HCT116 (cell line): ENCODE measurements at regions not wholly inside any gene's neighbourhood (a gene's known extent, or its start where the extent isn't known, plus 50 kb on each side); places are given as distances from the start of the nearest gene placed in this dataset.

ENCODE experiments used
- ATAC-seq: fragments of 200-7000 bp; cut with Tn5 transposase; 2 replicates; pipeline ENCODE4 v1.9.1; 2020; ENCODE audit warnings: mild to moderate bottlenecking, moderate library complexity
- BruUV-seq: library from RNA; stranded (reverse); fragments of 400-500 nt; replicated peaks from 2 replicates; lab custom pipeline; 2021; lab: Mats Ljungman, UMichigan
- CTCF ChIA-PET: fragments of 300-600 bp; sonication (Branson Sonifier 250); formaldehyde crosslinking; loops from one replicate; lab custom pipeline; 2021; ENCODE audit warnings: antibody characterized with exemption; lab: Charles Lee
- POLR2A ChIA-PET: fragments of 300-600, 350-600 bp; sonication (Branson Sonifier 250); formaldehyde crosslinking; loops from one replicate; lab custom pipeline; 2021; ENCODE audit warnings: antibody characterized with exemption; lab: Charles Lee
- RAD21 ChIA-PET, 2 experiments: fragments of 300-600 bp; sonication (Branson Sonifier 250); formaldehyde crosslinking; loops; one replicate each; lab custom pipeline; 2023; ENCODE audit warnings: low total read pairs in 2 of 2; ENCODE audit not compliant: uncharacterized antibody in 2 of 2, unreplicated experiment in 2 of 2, low non-redundant PET in 1 of 2; lab: Charles Lee
- DNase-seq: peaks from one replicate; pipeline ENCODE4 v3.0.0-alpha.2; 2010; ENCODE audit warnings: low read depth, low spot score
- H2AFZ ChIP-seq: fragments of 200-600 bp; shearing (Covaris generic), sonication (generic); 2 replicates; pipeline ENCODE4 v1.6.1; 2017; ENCODE audit warnings: low read depth, mixed run types, mixed read lengths, antibody characterized with exemption, low read length; ENCODE audit not compliant: poor library complexity, severe bottlenecking
- H3K27ac ChIP-seq: 2 replicates; pipeline ENCODE4 v1.5.1; 2012; ENCODE audit warnings: low read depth, low read length
- H3K27me3 ChIP-seq: fragments of 200-600 bp; sonication (generic); 2 replicates; pipeline ENCODE4 v1.6.1; 2016; ENCODE audit warnings: mixed run types, low read length, mixed read lengths; ENCODE audit not compliant: insufficient read depth
- H3K36me3 ChIP-seq, 2 experiments: fragments of 200-500 bp in 1 of 2; fragments of 200-600 bp in 1 of 2; sonication (Bioruptor generic) in 1 of 2; sonication (generic) in 1 of 2; 2 replicates each; pipeline versions ENCODE4 v1.5.1 to v1.6.1; 2014 to 2016; ENCODE audit warnings: low read length in 2 of 2, inconsistent platforms in 1 of 2, mixed read lengths in 1 of 2, mixed run types in 1 of 2; ENCODE audit not compliant: insufficient read depth in 2 of 2, control insufficient read depth in 1 of 2
- H3K4me1 ChIP-seq, 2 experiments: fragments of 200-600 bp in 1 of 2; sonication (generic) in 1 of 2; 2 replicates each; pipeline versions ENCODE4 v1.5.1 to v1.6.1; 2012 to 2017; ENCODE audit warnings: low read length in 2 of 2, inconsistent platforms in 1 of 2, mild to moderate bottlenecking in 1 of 2, mixed read lengths in 1 of 2, mixed run types in 1 of 2, moderate library complexity in 1 of 2; ENCODE audit not compliant: insufficient read depth in 2 of 2, control insufficient read depth in 1 of 2
- H3K4me2 ChIP-seq: fragments of 200-600 bp; sonication (generic); 2 replicates; pipeline ENCODE4 v1.6.1; 2017; ENCODE audit warnings: mixed run types, low read length, mixed read lengths
- H3K4me3 ChIP-seq, 2 experiments: fragments of 200-600 bp in 1 of 2; sonication (generic) in 1 of 2; replicated peaks in 1 of 2; 2 replicates each; pipeline ENCODE4 v1.5.1; 2011 to 2016; ENCODE audit warnings: low read length in 2 of 2, control low read depth in 1 of 2, low read depth in 1 of 2, mild to moderate bottlenecking in 1 of 2, mixed read lengths in 1 of 2, mixed run types in 1 of 2
- H3K79me2 ChIP-seq: fragments of 200-600 bp; sonication (generic); 2 replicates; pipeline ENCODE4 v1.6.1; 2017; ENCODE audit warnings: mild to moderate bottlenecking, mixed run types, low read length, moderate library complexity, mixed read lengths; ENCODE audit not compliant: insufficient read depth
- H3K9ac ChIP-seq: fragments of 200-600 bp; sonication (generic); 2 replicates; pipeline ENCODE4 v1.6.1; 2016; ENCODE audit warnings: low read length, mixed read lengths
- H3K9me2 ChIP-seq: fragments of 200-600 bp; sonication (generic), shearing (Covaris generic); 2 replicates; pipeline ENCODE4 v1.6.1; 2017; ENCODE audit warnings: mixed run types, mild to moderate bottlenecking, moderate library complexity; ENCODE audit not compliant: insufficient read depth
- H3K9me3 ChIP-seq, 2 experiments: fragments of 200-500 bp in 1 of 2; fragments of 200-600 bp in 1 of 2; sonication (Bioruptor generic) in 1 of 2; sonication (generic) in 1 of 2; 2 replicates each; pipeline ENCODE4 v1.6.1; 2014 to 2017; ENCODE audit warnings: low read length in 2 of 2, mixed read lengths in 2 of 2, inconsistent platforms in 1 of 2, low read depth in 1 of 2, mild to moderate bottlenecking in 1 of 2, mixed run types in 1 of 2, moderate library complexity in 1 of 2; ENCODE audit not compliant: control insufficient read depth in 1 of 2, insufficient read depth in 1 of 2
- H4K20me1 ChIP-seq: fragments of 200-600 bp; sonication (generic), shearing (Covaris generic); 2 replicates; pipeline ENCODE4 v1.6.1; 2017; ENCODE audit warnings: mixed run types, mild to moderate bottlenecking, moderate library complexity; ENCODE audit not compliant: insufficient read depth
- ATF3 ChIP-seq: IDR thresholded peaks from 2 replicates; pipeline ENCODE4 v1.6.1; 2012
- CBX3 ChIP-seq: IDR thresholded peaks from 2 replicates; pipeline ENCODE4 v1.6.1; 2012; ENCODE audit warnings: low read depth
- CEBPB ChIP-seq: IDR thresholded peaks from 2 replicates; pipeline ENCODE4 v1.6.1; 2012; ENCODE audit warnings: low read depth
- ELF1 ChIP-seq: IDR thresholded peaks from 2 replicates; pipeline ENCODE4 v1.6.1; 2012; ENCODE audit warnings: low read depth, borderline replicate concordance
- EZH2 ChIP-seq: fragments of 200-600 bp; sonication (generic); IDR thresholded peaks from 2 replicates; pipeline ENCODE4 v1.6.1; 2017; ENCODE audit warnings: antibody characterized with exemption, mixed run types
- EZH2phosphoT487 ChIP-seq: fragments of 200-600 bp; IDR thresholded peaks from 2 replicates; pipeline ENCODE4 v1.6.1; 2018; ENCODE audit warnings: antibody characterized with exemption, borderline replicate concordance
- JUND ChIP-seq: IDR thresholded peaks from 2 replicates; pipeline ENCODE4 v1.6.1; 2012
- RAD21 ChIP-seq: IDR thresholded peaks from 2 replicates; pipeline ENCODE4 v1.6.1; 2012; ENCODE audit warnings: low read depth, mild to moderate bottlenecking
- SIN3A ChIP-seq: IDR thresholded peaks from 2 replicates; pipeline ENCODE4 v1.6.1; 2012; ENCODE audit warnings: low read depth
- SP1 ChIP-seq: IDR thresholded peaks from 2 replicates; pipeline ENCODE4 v1.6.1; 2012; ENCODE audit warnings: low read depth
- TCF7L2 ChIP-seq: IDR thresholded peaks from 2 replicates; pipeline ENCODE4 v1.7.0; 2011; ENCODE audit warnings: borderline replicate concordance, inconsistent platforms; ENCODE audit not compliant: insufficient read depth, insufficient read length; ENCODE audit errors: extremely low read depth
- ZBTB33 ChIP-seq: IDR thresholded peaks from 2 replicates; pipeline ENCODE4 v1.6.1; 2011; ENCODE audit warnings: mild to moderate bottlenecking, low read length, moderate library complexity; ENCODE audit not compliant: insufficient replicate concordance; ENCODE audit errors: extremely low read depth
- ZNF274 ChIP-seq: fragments of 200-500 bp; sonication (Bioruptor generic); IDR thresholded peaks from 2 replicates; pipeline ENCODE4 v1.6.1; 2014; ENCODE audit warnings: mild to moderate bottlenecking, low read depth, low read length, inconsistent platforms
- intact Hi-C: fragments of 100-400 bp; cut with micrococcal nuclease; formaldehyde crosslinking; loops from 2 replicates; pipeline ENCODE4 v1.10.0; 2022
- TF ChIP-seq, protein P1 (sequence below), 3 experiments: fragments of 200-600 bp in 1 of 3; sonication (generic) in 1 of 3; IDR thresholded peaks in 2 of 3; conservative IDR thresholded peaks in 1 of 3; 2 replicates each; pipeline ENCODE4 v1.5.1; 2012 to 2017; ENCODE audit warnings: low read depth in 2 of 3, low read length in 2 of 3, antibody characterized with exemption in 1 of 3, borderline replicate concordance in 1 of 3, control low read depth in 1 of 3, mild to moderate bottlenecking in 1 of 3, mixed read lengths in 1 of 3, mixed run types in 1 of 3, moderate library complexity in 1 of 3; ENCODE audit not compliant: insufficient read depth in 1 of 3
- TF ChIP-seq, protein P2 (sequence below): IDR thresholded peaks from 2 replicates; pipeline ENCODE4 v1.6.1; 2012

DNA sequence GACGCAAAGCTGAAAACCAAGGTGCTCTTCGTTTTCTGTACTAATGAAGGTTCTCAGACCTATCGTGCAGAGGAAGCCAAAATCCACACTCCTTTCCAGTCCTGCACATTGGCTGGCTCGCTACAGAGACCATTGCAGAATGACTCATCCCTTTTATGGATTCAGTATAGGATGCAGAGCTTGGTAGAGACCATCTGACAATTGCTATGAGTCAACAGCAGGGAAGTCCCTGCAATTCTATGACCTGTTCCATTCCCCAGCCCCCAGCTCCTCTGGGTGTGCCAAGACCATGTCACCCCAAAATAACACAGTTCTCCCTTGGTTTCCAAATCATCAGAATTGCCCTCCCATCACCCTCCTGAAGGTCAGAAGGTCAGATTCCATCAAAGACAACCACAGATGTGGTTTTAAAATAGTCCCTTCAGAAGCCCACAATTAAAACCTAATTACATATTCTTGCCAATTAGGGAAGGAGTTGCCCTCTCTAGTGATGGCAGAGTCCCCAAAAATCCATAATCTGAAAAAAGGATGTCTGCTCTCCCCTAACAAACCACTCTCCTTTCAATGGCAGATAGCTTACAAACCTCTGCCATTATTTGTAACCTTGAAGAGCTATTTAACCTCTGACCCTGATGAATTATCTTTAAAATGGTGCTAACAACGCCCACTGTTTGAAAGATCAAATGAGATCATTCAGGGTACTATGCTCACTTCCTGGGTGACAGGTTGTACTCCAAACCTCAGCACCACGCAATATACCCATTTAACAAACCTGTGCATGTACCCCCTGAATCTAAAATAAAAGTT lies 108.2 kb upstream of the RBBP6 start:
- Histone ChIP-seq H3K36me3 (no peaks in the 10 kb centered on the region), H3K79me2 (no peaks in the 10 kb centered on the region), H2AFZ (no peak overlapping the region), H3K27ac (no peak overlapping the region), H4K20me1 (no peaks in the 10 kb centered on the region), H3K27me3 (peaks cover 21% of the 10 kb centered on the region; the same call in 1 of the 2 replicates), H3K4me1 (peaks cover 3 to 8% of the 10 kb centered on the region in 2 experiments; a peak in 2 of 4 replicates), H3K4me3 (no peak overlapping the region), H3K9ac (no peak overlapping the region), H3K9me3 (no peaks in the 10 kb centered on the region), H3K9me2 (no peaks in the 10 kb centered on the region), H3K4me2 (0 out of 2 replicates have a peak overlapping the region, but pooled peaks have one; percentile 12)
- DNase-seq (no peak), ATAC-seq (no peak)
- CTCF ChIA-PET: no interaction called here
- BruUV-seq: no TSS peak
- intact Hi-C loops: no loop called here
- POLR2A ChIA-PET: no interaction called here
- RAD21 ChIA-PET: no interaction called here
- TF ChIP-seq EZH2 (no peak), SP1 (no peak), TCF7L2 (no peak)
- TF ChIP-seq, protein P1, sequence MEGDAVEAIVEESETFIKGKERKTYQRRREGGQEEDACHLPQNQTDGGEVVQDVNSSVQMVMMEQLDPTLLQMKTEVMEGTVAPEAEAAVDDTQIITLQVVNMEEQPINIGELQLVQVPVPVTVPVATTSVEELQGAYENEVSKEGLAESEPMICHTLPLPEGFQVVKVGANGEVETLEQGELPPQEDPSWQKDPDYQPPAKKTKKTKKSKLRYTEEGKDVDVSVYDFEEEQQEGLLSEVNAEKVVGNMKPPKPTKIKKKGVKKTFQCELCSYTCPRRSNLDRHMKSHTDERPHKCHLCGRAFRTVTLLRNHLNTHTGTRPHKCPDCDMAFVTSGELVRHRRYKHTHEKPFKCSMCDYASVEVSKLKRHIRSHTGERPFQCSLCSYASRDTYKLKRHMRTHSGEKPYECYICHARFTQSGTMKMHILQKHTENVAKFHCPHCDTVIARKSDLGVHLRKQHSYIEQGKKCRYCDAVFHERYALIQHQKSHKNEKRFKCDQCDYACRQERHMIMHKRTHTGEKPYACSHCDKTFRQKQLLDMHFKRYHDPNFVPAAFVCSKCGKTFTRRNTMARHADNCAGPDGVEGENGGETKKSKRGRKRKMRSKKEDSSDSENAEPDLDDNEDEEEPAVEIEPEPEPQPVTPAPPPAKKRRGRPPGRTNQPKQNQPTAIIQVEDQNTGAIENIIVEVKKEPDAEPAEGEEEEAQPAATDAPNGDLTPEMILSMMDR (IDR thresholded peaks at IDR 0.05 in 2 of 3, conservative IDR thresholded peaks at IDR 0.05 in 1 of 3; ENCODE audit: borderline replicate concordance in 1 of 3, insufficient read depth in 1 of 3, low read depth in 2 of 3, low read length in 2 of 3): no peak

DNA sequence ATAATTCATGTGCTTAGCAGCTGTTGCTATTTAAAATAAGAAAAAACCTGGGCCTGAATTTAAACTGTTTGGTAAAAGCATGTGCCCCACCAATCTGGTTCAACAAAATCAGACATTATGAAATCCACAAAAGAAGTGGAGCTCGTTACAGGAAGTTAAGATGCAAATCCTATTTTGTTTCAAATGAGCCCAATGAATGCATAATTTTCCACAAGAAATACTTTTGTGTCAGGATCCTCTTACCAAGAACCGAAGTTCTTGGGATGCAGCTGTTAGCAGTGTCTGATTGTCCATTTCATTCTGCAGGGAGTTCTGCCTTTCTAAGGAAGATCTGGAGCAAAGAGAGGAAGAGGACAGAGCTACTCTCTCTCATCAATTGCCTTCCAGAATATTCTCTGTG lies 105.7 kb upstream of the RBBP6 start:
- BruUV-seq: no TSS peak
- Histone ChIP-seq H3K9me2 (no peaks in the 10 kb centered on the region), H3K9ac (no peak overlapping the region), H3K27me3 (peaks cover 9% of the 10 kb centered on the region; the same call in 1 of the 2 replicates), H3K9me3 (no peaks in the 10 kb centered on the region), H3K4me3 (no peak overlapping the region), H2AFZ (no peak overlapping the region), H3K27ac (no peak overlapping the region), H4K20me1 (no peaks in the 10 kb centered on the region), H3K79me2 (no peaks in the 10 kb centered on the region), H3K36me3 (no peaks in the 10 kb centered on the region), H3K4me1 (peaks cover 3 to 8% of the 10 kb centered on the region in 2 experiments; a peak in 2 of 4 replicates), H3K4me2 (no peak overlapping the region)
- ChIA-PET RAD21 (no interaction called here), POLR2A (no interaction called here), CTCF (no interaction called here)
- ATAC-seq: no peak
- intact Hi-C loops: no loop called here
- DNase-seq: no peak
- TF ChIP-seq EZH2 (no peak), EZH2phosphoT487 (no peak), TCF7L2 (no peak), ATF3 (no peak), SP1 (no peak), ZNF274 (no peak), CEBPB (no peak), ELF1 (no peak), ZBTB33 (no peak), RAD21 (no peak), CBX3 (no peak), SIN3A (no peak), JUND (no peak)
- TF ChIP-seq, protein P2, sequence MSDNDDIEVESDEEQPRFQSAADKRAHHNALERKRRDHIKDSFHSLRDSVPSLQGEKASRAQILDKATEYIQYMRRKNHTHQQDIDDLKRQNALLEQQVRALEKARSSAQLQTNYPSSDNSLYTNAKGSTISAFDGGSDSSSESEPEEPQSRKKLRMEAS: no peak
